Left lung (tissue), 4 donors: ENCODE measurements at regions not wholly inside any gene's neighbourhood (a gene's known extent, or its start where the extent isn't known, plus 50 kb on each side); places are given as distances from the start of the nearest gene placed in this dataset.

ENCODE experiments used
- ATAC-seq: fragments of 200-7000 bp; cut with Tn5 transposase; one replicate; pipeline ENCODE4 v1.9.1; 2020; ENCODE audit warnings: moderate library complexity
- DNase-seq, 4 donors: peaks; one replicate each; pipeline ENCODE4 v3.0.0-alpha.2; 2013 to 2020
- H3K27ac ChIP-seq, 2 donors: fragments of 200-600 bp; sonication (generic) in 1 of 2; one replicate each; pipeline versions ENCODE4 v1.5.0 to v1.8.0; 2020 to 2021
- H3K27me3 ChIP-seq, 2 donors: fragments of 200-600 bp; sonication (generic) in 1 of 2; one replicate each; pipeline versions ENCODE4 v1.5.0 to v1.8.0; 2020 to 2021
- H3K36me3 ChIP-seq, 2 donors: fragments of 200-600 bp; sonication (generic) in 1 of 2; one replicate each; pipeline versions ENCODE4 v1.5.0 to v1.8.0; 2020 to 2021
- H3K4me1 ChIP-seq, 2 donors: fragments of 200-600 bp; one replicate each; pipeline ENCODE4 v1.8.0; 2021
- H3K4me3 ChIP-seq, 2 donors: fragments of 200-600 bp; sonication (generic) in 1 of 2; one replicate each; pipeline versions ENCODE4 v1.5.0 to v1.8.0; 2020 to 2021; ENCODE audit warnings: mild to moderate bottlenecking in 1 of 2
- H3K9me3 ChIP-seq, 2 donors: fragments of 200-600 bp; sonication (generic) in 1 of 2; one replicate each; pipeline versions ENCODE4 v1.5.0 to v1.8.0; 2020 to 2021
- intact Hi-C, 2 donors: fragments of 100-400 bp; cut with DNase I; formaldehyde crosslinking; loops; one replicate each; pipeline versions ENCODE4 v1.11.2 to v1.14.2; 2022
- TF ChIP-seq, protein P1 (sequence below), 2 donors: fragments of 200-600 bp; sonication (generic) in 1 of 2; IDR thresholded peaks; one replicate each; pipeline versions ENCODE4 v1.5.0 to v1.8.0; 2021; ENCODE audit warnings: antibody characterized with exemption in 2 of 2
- donor health status: DM: no; HTN: yes; CAD: no.
- donor health status: DM: no; HTN: no; CAD: no.

DNA sequence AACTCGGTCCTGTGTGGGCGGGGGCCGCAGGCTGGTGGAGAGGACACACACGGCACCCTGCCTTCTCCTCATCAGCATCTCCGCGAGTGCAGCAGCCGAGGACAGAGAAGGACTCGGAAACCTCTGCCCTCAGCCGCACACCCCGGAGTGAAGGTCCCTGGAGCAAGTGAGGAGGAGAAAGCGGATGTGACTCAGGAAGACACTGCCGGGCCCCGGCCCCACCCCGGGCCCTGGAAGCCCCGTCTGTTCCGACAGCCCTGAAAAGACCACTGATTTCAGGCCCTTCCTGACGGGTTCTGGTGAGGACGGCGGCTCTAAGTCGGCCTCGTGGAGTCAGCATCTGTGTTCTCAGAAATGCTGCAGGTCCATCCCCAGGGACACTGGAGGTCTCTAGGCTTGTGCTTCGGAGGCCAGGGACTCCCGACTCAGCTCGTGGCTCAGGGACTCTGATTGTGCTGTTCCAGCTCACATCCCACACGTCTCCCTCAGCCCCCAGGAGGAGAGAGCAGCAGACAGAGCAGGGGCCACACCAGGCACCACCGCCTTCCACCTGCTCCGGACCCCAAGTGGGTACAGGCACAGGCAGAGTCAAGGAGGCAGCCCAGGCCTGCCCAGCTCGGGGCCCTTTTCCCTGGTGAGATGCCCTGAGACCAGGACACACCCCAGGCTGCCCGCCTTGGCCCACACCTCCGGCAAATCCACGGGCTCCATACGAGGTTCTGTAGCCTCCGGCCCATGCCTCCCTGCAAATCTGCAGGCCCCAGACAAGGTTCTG lies 134.5 kb upstream of the NKX1-1 start:
- ATAC-seq: no peak
- Histone ChIP-seq H3K36me3 (no peaks in the 10 kb centered on the region), H3K9me3 (no peaks in the 10 kb centered on the region), H3K4me1 (peaks cover 0 to 9% of the 10 kb centered on the region in 2 donors), H3K27me3 (peaks cover 0 to 5% of the 10 kb centered on the region in 2 donors), H3K4me3 (no peak overlapping the region), H3K27ac (peak overlapping the region in 1 of 2 donors; percentile 55)
- DNase-seq: peak in 1 of 4 donors; percentile 77
- intact Hi-C loops: no loop called here
- TF ChIP-seq, protein P1, sequence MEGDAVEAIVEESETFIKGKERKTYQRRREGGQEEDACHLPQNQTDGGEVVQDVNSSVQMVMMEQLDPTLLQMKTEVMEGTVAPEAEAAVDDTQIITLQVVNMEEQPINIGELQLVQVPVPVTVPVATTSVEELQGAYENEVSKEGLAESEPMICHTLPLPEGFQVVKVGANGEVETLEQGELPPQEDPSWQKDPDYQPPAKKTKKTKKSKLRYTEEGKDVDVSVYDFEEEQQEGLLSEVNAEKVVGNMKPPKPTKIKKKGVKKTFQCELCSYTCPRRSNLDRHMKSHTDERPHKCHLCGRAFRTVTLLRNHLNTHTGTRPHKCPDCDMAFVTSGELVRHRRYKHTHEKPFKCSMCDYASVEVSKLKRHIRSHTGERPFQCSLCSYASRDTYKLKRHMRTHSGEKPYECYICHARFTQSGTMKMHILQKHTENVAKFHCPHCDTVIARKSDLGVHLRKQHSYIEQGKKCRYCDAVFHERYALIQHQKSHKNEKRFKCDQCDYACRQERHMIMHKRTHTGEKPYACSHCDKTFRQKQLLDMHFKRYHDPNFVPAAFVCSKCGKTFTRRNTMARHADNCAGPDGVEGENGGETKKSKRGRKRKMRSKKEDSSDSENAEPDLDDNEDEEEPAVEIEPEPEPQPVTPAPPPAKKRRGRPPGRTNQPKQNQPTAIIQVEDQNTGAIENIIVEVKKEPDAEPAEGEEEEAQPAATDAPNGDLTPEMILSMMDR (IDR thresholded peaks at IDR 0.05): no peak

DNA sequence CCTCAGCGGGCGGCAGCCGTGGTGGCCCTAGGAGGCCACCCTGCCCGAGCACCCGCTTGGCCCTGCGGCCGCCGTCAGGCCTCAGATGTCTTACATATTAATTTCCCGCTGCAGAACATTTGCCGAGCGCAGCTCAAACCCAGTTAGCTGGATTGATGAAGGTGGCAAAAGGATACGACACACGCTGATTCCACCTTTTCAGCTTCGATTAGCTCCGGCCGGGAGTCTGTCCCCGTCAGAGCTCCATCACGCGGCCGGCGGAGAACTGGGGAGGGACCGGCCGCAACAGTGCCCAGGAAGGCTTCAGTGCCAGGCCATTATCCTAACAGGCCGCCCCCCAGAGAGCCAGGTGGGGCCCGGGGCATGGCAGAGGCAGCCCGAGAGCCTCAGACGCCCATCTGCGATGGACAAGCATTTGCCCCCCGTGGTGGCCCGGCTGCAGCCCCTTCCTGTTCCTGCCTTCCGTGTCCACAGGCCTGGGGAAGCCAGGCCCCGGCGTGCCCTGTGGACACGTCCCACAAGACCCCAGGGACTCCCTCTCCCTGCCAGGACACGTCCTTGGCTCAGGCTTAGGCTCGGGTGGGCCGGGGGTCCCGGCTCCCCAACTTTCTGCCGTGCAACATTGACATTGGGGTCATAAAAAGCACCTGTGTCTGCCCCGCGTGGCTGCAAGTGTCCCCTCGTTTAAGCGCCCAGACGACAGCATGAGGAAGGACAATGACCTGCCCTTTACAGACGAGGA lies 133.8 kb upstream of the NKX1-1 start:
- H3K27ac ChIP-seq: no peak overlapping the region
- H3K36me3 ChIP-seq: no peaks in the 10 kb centered on the region
- H3K4me3 ChIP-seq: no peak overlapping the region
- peaks cover 0 to 5% of the 10 kb centered on the region in 2 donors for H3K27me3 ChIP-seq
- peaks cover 0 to 9% of the 10 kb centered on the region in 2 donors for H3K4me1 ChIP-seq
- intact Hi-C loops: no loop called here
- no peaks in the 10 kb centered on the region for H3K9me3 ChIP-seq
- DNase-seq: peak in 1 of 4 donors; percentile 67
- TF ChIP-seq, protein P1 (IDR thresholded peaks at IDR 0.05): no peak
- no peak for ATAC-seq

DNA sequence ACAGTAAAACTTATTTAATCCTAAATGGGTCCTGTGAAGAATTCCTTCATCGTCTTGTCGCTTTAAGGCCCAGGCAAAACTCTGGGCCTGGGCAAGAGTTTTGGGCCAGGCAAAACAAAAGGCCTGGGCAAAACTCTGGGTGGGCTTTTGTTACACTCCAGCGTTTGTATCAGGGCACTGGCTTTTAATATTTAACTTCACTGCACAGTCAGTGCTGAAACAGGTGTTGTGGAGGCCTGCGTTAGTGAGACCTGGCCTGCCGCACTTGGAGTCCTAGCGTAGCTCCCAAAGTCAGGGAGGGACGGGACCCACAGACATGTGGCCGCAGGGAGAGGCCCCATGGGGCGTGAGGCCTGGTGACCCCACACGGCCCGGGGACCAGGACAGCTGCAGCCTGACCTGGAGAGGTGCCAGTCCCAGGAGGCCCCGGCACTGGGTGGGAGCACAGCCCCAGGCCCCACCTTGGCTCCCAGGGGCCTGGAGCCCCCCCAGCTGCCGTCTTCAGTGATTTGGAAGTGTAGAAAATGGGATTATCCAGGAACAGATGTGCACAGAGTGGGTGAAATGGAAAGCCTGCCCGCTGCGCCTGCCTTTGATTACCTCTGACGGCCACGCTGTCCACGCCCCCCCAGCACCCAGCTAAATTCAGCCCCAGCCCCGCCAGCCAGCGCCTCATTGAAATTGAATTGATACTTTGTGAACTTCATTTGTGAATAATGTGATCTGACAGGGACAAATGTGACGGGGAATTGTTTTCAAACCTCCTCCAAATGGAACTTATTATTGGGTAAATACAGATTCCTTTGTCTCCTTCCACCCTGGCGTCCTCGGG lies 132.9 kb upstream of the NKX1-1 start:
- ATAC-seq: no peak
- Histone ChIP-seq H3K4me3 (no peak overlapping the region), H3K27ac (no peak overlapping the region), H3K4me1 (peaks cover 0 to 9% of the 10 kb centered on the region in 2 donors), H3K36me3 (no peaks in the 10 kb centered on the region), H3K27me3 (peaks cover 0 to 11% of the 10 kb centered on the region in 2 donors), H3K9me3 (no peaks in the 10 kb centered on the region)
- peak in 1 of 4 donors; percentile 71 for DNase-seq
- TF ChIP-seq, protein P1 (IDR thresholded peaks at IDR 0.05): no peak
- intact Hi-C loops: no loop called here

DNA sequence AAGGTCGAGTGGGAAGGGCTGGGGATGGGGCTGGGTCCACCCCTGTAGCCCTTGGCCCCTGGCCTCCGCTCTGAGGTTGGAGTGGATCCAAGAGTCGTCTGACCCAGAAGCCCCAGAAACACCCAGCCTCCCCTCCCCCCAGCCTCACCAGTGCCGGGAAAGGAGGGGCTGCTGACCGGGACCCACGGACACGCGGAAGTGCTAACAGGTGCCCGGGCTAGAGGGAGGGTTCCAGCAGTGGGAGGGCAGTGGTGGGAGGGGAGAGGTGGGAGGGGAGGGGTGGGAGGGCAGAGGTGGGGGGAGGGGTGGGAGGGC lies 131.8 kb upstream of the NKX1-1 start:
- H3K27me3 ChIP-seq: peaks cover 3 to 22% of the 10 kb centered on the region in 2 donors
- ATAC-seq (no peak), DNase-seq (peak in 1 of 4 donors; percentile 50)
- no peaks in the 10 kb centered on the region for H3K36me3 ChIP-seq
- H3K4me1 ChIP-seq: peaks cover 0 to 6% of the 10 kb centered on the region in 2 donors
- H3K27ac ChIP-seq: no peak overlapping the region
- intact Hi-C loops: no loop called here
- TF ChIP-seq, protein P1 (IDR thresholded peaks at IDR 0.05): no peak
- no peaks in the 10 kb centered on the region for H3K9me3 ChIP-seq
- no peak overlapping the region for H3K4me3 ChIP-seq
